OCI-LY1 (cell line): ENCODE measurements at regions not wholly inside any gene's neighbourhood (a gene's known extent, or its start where the extent isn't known, plus 50 kb on each side); places are given as distances from the start of the nearest gene placed in this dataset.

Experiments used
- CTCF ChIP-seq: fragments of 200-600 bp; sonication (generic), shearing (Covaris generic); IDR thresholded peaks from 2 replicates; pipeline ENCODE4 v1.5.1; 2017; ENCODE audit warnings: mild to moderate bottlenecking, antibody characterized with exemption, low read length, moderate library complexity, mixed read lengths
- EZH2 ChIP-seq: fragments of 200-600 bp; sonication (generic), shearing (Covaris generic); IDR thresholded peaks from 2 replicates; pipeline ENCODE4 v1.8.0; 2017; ENCODE audit warnings: borderline replicate concordance, mixed run types, mild to moderate bottlenecking, antibody characterized with exemption, low read length, moderate library complexity, mixed read lengths

- TF ChIP-seq CTCF (no peak), EZH2 (no peak)
Observed at GRCh38 chr3:177642804-177643125, 445.5 kb upstream of the TBL1XR1 start.
